ENCODE measurements at regions not wholly inside any gene's neighbourhood (a gene's known extent, or its start where the extent isn't known, plus 50 kb on each side); places are given as distances from the start of the nearest gene placed in this dataset.
A peak's percentile ranks its signal among the peaks of the same experiment; 100 is the strongest.
"Not testable (repeated sequence)": the region's sequence is repeated elsewhere in the genome, so short reads cannot be mapped to it uniquely, and the experiment has no call there.

DNA sequence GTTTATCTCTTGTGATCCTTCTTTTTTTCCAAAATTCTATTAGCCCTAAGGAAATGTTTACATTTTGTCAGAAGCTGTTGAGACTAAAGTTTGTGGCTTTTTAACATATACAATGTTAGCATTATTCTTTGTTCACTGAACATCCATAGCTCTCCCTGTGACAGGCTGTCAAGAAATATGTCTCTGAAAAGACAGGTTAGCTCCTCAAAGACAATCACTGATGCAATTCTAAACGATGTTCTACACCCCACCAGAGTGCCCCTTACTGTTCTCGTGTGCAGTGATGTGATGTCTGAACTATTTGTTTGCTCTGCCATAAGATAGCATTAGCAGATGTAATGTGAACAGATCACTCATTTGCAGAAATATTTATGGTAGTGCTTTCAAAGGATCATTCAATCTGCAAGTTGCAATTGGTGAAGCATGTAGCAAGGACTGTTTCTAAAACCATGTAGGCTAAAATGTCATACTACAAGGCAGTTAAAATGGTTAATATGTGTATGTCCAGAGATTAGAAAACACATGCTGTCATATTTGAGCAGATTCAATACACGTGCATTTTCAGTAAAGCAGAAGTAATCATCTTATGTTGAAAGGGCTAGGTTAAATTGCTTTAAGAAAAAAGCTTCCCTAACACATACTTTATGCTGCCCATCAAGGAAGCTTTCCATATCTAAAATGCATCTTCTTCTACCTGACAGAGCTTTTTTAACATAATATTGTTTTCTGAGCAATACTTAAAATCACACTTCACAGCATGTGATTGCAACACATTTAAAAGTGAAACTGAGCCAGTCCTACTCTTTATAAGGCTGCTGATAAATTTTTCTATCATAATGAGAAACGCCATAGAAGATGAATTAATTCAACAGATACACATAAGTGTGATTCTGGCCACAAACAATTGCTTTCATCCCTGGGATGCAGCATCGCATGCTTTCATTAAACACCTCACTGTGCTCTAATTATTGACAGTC lies 285.7 kb upstream of the UBE2E3 start:
- peak; percentile 69 for DNase-seq

DNA sequence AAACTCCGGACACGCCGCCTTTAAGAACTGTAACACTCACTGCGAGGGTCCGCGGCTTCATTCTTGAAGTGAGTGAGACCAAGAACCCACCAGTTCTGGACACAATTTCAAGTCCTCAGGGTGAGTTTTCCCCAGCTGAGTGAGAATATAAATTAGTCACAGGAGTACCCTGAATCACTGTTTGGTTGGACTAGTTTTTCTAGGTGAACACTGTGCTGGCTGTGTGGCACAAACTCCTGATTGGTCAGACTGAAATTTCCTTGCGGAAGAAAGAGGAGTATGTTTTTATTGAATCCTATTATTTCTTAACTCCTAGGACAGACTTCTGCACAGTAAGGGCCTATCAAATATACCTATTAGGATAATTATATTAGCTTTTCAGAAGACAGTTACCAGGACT lies 288.1 kb upstream of the UBE2E3 start:
- no peak for DNase-seq

DNA sequence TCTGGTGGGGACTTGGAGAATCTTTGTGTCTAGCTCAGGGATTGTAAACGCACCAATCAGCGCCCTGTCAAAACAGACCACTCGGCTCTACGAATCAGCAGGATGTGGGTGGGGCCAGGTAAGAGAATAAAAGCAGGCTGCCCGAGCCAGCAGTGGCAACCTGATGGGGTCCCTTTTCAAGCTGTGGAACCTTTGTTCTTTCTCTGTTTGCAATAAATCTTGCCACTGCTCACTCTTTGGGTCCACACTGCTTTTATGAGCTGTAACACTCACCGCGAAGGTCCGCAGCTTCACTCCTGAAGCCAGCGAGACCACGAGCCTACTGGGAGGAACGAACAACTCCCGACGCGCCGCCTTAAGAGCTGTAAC lies 288.6 kb upstream of the UBE2E3 start:
- not testable (repeated sequence) for DNase-seq

DNA sequence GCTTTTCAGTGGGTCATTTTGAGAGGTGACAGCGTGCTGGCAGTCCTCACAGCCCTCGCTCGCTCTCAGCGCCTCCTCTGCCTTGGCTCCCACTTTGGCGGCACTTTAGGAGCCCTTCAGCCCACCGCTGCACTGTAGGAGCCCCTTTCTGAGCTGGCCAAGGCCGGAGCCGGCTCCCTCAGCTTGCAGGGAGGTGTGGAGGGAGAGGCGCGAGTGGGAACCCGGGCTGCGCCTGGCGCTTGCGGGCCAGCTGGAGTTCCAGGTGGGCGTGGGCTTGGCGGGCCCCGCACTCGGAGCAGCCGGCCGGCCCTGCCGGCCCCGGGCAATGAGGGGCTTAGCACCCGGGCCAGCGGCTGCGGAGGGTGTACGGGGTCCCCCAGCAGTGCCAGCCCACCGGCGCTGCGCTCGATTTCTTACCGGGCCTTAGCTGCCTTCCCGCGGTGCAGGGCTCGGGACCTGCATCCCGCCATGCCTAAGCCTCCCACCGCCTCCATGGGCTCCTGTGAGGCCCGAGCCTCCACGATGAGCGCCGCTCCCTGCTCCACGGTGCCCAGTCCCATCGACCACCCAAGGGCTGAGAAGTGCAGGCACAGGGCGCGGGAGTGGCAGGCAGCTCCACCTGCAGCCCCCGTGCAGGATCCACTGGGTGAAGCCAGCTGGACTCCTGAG lies 289.1 kb upstream of the UBE2E3 start:
- DNase-seq: not testable (repeated sequence)

DNA sequence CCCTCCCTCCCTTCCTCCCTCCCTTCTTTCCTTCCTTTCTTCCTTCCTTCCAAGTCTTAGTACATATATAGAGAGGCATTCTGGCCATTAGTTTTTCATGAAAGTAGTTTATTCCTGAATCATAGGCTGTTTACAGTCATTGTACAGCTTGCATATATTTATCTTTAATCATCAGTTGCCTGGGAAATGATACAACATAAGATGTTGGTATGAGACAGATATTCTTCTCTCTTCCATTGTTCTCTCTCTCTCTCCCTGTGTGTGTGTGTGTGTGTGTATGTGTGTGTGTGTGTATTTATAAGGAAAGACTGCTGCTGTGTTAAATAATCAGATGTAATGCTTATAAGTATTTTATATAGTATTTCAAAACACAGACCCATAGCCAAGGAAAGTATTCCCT lies 289.8 kb upstream of the UBE2E3 start:
- no peak for DNase-seq

DNA sequence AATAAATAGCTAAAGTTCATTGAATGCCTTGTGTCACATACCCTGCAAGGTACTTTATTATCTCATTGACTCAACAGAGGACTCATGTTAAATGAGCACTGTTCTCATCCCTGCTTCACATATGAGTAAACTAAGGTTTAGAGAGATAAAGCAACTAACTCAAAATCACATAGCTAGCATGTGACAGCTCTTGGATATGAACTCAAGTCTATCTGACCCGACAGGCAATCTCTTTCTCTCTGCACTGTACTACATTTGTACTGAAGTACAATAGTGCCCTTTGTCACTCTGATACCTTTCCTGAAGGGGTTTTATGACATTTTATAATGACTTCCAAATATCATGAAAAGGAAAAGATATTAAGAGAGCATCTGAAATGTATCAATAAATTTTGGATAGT lies 297.5 kb upstream of the UBE2E3 start:
- DNase-seq: no peak

DNA sequence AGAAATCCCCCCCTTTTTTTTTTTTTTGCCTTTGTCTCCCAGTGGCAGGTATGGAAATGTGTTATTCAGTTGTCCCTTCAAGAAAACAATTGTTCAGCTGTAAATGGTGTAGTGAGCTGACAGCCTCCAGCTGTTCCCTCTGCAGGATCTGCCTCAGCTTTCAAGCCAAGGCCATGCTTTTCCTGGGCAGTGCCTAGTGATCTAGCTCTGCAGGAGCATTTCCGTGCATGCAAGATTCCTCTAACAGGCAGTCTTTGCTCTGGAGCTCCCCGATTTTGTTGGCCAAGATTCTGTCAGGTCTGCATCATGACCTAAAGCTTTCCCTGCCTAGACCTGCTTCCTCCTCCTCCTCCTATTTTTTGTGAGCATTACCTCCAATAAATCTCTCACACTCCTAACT lies 300.7 kb upstream of the UBE2E3 start:
- peak; percentile 86 for DNase-seq

DNA sequence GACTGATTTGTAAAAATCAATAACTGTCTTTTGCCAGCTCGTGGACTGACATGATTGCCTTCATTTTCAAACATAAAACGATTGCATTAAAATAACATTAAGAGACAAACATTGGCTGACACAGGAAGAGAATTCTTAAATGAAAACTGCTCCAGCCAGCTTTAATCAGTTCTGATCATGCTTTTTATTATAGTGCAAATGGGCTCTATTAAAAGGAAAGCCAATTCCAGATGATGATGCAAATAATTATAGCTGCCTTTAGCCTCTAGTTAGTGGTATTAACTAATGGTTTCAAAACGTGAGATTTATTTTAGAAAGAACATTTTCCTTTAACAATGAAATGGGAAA lies 301.8 kb upstream of the UBE2E3 start:
- DNase-seq: no peak

DNA sequence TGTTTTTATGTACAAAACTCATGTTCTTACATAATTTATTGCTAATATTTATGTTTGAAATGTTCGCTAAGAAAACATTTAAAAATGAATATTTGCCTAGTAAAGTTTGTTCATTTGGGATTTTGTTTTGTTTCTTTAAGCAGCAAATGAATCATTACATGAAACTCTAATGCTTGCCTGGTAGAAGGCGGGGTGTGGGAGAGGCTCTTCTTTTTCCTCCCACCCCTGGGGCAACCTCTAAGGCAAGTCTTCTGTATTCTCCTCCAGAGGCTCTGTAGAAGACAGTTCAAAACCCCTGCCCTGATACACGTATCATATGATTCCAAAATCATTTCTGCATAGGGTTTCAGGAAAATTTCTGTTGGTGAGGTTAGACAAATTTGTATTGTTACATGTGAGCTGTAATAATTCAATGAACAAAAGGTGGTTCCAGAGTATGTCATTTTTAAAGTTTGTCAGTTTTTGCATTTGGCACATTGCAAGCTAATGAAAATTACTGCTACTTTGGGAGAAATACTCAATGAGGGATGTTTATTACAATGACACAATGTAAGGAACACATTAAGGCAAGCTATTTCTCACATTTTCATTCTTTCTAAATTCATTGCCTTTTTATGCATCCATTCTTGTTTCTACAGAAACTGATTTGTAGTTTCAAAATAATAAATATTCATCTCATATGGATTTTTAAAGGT lies 302.3 kb upstream of the UBE2E3 start:
- peak; percentile 45 for DNase-seq

DNA sequence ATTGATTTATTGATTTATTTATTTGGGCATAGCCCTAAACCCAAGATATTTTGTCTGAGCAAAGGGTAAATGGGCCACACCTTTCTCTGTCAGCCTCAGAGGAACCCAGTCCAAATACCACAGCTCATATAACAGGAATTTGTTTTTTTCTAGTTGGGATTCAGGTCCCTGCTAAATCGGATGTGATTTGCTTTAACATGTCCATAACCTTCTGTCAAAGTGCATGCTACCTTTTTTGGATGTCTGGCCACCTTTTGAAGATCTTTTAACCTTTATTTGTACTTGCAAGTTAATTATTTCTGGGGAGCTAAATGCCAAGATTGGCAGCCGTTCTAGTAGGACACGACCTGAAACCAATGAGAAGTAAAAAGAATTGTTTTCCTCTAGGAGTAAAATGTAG lies 303.2 kb upstream of the UBE2E3 start:
- DNase-seq: no peak

DNA sequence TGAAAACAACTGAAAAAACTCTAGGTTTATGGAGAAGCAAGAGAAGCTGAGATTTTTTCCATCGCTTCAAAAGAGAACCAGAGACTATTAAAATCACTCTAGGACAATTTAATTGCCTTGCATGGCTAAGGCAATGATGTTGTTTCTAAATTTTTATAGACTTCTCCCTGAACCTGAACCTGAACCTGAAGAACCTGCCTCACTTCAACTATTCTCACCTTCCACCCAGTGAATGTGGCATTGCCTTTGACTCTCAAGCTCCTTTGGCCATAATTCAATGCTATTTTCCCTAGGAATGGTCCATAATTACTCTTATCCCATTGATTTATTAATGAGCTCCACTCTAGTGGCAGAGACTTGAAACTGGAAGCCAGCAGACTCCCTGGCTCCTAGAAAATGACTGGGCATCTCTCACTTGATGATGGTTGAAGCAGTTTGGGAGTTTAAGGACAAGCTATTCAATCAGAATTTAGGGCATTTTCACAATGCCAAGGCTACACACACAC lies 303.8 kb upstream of the UBE2E3 start:
- DNase-seq: peak; percentile 63

DNA sequence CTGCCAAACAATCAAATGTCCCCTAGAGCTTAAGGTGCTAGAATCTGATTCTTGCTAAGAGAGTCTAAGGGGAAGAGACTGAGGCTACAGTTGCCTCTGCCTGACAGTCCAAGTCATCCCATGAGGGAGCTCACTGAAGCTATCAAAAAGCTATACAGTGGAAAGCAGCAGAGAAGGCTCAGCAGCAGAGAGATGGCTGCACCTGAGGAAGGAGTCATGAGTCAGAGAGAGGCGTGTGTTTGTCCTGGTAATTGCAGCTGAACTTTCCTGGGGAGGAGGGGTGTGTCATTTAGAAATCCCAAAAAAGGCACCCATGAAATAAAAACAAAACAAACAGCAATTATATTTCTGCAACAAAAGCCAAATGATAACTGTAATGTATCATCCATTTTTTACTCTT lies 305.2 kb upstream of the UBE2E3 start:
- DNase-seq: peak; percentile 89

DNA sequence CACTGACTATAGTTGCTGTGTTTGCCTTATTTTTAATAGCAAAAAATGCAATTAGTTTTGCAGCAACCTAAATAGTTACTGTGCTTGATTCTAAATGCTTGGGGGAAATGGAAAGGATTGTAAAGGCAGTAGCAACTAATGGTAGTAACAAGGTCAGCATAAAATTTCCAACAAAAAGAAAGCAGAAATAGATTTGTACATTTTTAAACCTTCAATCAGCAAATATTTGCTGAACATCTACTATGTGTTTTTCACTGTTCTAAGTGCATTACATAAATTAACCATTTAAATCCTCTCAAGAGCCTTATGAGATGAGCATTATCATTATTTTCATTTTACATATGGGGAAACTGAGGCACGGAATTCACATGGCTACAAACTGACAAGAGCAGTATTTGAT lies 308.0 kb upstream of the UBE2E3 start:
- DNase-seq: no peak

DNA sequence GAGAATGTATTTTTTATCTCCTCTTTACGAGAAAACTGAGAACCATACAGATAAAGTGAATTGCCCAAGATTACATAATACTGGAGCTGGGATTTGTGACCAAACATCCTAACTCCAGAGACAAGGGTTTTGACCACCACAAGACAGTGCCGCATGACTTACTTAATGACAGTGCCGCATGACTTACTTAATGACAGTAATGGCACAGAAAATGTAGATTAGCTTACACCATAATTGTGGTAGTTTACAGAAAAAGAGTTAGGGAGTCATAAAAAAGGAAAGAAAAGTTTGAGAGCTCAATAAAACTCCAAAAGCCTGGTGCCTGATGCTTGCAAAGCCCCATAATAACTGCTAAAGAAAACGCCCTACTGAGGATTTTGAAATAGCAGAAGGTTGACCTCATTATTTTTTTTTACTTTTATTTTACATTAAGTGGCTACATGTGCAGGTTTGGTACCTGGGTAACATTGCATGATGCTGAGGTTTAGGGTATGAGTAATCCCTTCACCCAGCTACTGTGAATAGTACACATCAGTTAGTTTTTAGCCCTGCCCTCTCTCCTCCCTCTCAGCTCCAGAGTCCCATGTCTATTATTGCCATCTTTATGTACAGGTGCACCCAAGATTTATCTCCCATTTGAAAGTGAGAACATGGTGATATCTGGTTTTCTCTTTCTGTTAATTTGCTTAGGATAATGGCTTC lies 310.0 kb upstream of the UBE2E3 start:
- peak; percentile 51 for DNase-seq

DNA sequence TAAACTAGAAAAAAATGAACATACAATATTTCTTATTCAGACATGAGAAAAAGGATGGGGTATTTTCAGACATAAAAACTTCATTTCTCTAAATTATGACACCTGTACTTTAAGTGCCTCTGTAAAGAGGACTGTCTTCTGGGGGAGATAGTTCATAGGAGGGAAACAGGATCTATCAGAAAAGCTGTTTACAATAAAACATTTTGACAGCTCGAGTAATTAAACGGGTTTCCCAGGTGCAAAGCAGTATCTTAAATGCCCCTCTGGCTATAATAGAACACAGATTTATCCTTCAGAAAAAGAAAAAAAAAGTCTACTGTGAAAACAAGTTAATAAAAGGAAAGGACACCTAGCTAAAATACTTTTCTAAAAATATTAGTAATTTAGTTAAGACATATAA lies 311.4 kb upstream of the UBE2E3 start:
- DNase-seq: peak; percentile 88

DNA sequence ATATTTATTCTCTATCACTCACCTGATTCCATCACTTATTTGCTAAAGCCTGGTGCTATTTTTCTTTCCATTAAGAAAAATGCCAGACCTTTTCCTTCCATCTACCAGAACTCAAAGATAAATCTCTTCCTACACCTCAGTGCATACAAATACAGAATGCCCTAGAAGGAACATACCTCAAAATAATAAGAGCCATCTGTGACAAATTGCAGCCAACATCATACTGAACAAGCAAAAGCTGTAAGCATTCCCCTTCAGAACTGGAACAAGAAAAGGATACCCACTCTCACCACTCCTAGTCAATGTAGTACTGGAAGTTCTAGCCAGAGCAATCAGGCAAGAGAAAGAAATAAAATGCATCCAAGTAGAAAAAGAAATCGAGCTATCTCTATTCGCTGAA lies 315.9 kb upstream of the UBE2E3 start:
- no peak for DNase-seq

DNA sequence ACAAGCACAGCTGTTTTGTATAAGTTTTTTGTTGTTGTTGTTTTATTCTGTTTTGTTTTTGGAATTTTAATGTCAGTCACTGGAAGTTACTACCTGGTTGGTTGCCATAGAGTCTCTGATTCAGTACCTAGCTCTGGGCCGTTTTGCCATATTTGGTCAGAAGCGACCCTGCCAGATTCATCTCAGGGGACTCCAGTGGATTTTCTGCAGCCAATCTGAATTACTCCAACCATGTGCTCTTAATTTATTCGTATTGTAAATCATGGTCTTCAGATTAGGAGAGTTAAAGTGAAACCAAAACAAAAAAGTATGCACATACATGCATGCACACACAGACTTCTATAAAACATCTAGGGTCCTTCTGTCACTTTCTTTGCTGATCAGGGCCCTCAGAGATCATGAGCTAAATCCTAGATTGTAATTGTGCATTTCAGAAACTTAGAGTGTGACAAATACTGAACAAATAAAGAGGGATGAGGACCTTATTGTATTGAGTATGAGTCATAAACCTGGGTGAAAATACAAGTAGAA lies 317.4 kb upstream of the UBE2E3 start:
- DNase-seq: peak; percentile 45

DNA sequence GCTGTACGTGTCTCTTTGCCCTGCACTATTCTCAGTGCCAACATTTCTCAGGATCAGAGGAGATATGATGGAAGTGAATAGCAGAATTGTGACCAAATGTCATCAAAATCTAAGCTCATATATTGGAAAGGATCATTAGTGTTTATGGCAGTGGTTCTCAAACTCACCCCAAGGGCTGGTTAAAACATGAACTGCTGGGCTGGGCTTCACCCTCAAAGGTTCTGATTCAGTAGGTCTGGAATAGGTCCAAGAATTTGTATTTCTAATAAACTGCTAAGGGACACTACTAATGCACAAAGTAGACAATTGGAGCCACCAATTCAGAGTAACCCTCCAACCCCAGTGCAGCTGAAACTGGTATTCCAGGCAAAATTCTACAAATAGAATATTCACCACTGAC lies 317.9 kb upstream of the UBE2E3 start:
- DNase-seq: no peak

DNA sequence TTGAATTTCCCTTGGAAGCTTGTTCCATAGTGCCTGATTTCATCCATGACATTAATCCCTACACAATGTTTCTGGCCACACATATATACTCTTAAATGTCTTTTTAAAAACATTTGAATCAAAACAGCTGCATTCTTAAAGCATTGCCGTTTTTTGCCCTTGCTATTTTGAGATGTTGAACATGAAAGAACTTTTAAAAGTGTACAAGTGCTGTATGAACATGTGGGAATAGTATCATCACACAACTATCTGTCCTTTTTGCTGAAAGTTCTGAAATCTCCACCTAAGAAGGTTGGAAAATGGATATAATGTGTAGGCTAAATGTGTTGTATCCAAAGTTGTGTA lies 318.7 kb upstream of the UBE2E3 start:
- no peak for DNase-seq

DNA sequence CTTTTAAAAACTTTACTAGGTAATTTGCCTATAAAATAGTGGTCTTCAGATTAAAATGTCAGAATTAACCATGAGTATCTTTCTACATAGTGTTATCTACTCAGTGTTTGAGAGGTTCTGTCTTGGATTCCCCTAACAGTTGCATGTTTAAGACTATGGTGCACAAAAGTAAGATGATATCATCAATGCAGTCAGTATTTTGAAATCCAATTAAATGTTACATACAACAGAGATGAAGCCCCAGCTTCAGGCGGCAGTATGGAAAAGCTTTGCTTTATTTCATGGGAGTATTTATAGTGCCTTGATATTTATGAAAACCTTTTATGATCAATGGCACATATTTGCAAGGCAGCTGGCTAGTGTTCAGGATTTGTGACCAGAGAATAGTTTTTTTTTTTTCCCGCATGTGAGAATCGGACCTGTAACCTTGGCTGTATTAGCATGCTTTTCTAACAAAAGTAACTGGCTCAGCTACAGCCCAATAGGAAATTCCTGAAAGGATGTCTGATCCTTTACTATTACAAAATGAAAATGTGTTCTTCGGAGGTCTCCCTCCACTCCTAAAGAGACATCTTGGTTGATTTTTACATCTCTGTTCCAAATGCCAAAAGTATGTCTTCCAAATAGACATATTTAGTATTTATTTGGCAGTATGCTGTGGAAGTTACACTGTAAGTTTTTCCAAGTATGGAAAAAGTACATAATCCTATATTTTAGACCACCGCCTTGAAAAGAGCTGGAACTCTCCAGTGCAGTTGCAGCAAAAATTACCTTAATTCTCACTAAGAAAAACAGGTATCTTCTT lies 319.3 kb upstream of the UBE2E3 start:
- no peak for DNase-seq

DNA sequence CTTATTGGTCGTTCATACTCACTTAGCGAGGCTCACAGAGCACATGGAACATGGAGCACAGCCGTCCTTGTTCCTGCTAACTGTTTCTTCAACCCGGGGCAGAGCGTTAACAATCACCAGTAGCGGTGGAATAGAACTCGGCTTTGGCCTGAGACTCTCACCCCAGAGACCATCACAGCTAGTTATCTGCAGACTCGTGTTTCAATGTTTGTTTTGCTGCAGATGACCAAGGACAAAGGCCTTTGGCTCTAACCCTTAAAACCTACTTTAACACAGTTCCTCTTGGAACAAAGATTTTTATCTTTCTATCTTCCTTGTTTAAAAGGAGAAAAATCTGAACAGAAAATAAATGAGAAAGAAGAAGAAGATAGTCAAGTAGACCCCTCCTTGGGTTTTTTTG lies 320.2 kb upstream of the UBE2E3 start:
- DNase-seq: no peak

DNA sequence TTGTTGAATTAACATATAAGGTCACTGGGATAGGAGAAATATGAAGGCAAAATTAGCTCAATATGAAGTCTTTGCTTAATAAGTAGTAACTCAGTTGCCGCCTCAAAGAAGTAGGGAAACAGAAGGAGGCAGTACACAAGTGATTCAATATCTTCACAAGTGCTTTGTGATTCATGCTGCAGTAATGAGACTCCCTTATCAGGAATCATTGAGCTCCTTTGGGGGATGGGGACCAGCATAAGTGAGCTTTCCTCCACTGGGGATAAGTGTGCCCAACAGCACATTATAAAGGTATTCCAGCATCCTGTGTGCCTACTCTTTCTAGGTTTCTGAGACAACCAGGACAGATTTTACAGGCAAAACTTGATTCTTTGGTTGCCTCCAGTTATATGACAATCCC lies 323.4 kb upstream of the UBE2E3 start:
- no peak for DNase-seq
